ENCODE measurements at regions not wholly inside any gene's neighbourhood (a gene's known extent, or its start where the extent isn't known, plus 50 kb on each side); places are given as distances from the start of the nearest gene placed in this dataset.

- H3K14ac ChIP-seq (ENCODE audit: insufficient read depth, low read length) = no peak overlapping the region
- Mint-ChIP-seq H3K36me3 (ENCODE audit: insufficient read depth in 1 of 3, low read depth in 3 of 3) (no peaks in the 10 kb centered on the region), H3K4me1 (peaks cover 4 to 13% of the 10 kb centered on the region in 2 experiments; a peak in 3 of 4 replicates), H3K27me3 (ENCODE audit: low read depth) (no peaks in the 10 kb centered on the region; the same call in 1 of the 2 replicates), H3K27ac (peak overlapping the region in 2 of 3 experiments; percentile 6 to 27; a peak in 1 of 7 replicates), H3K9me3 (no peaks in the 10 kb centered on the region; a peak in 1 of 5 replicates), H3K4me3 (no peak overlapping the region)
- no peak overlapping the region for H3K18ac ChIP-seq (ENCODE audit: insufficient read length, low read depth, low read length)
- H3K4me1 ChIP-seq (ENCODE audit: insufficient read depth, low read length) = no peaks in the 10 kb centered on the region
- H4K8ac ChIP-seq (replicated peaks; ENCODE audit: insufficient read length, low read depth, low read length) = no peak overlapping the region
- no peaks in the 10 kb centered on the region for H3K79me2 ChIP-seq (ENCODE audit: insufficient read depth, low read length)
- no peak overlapping the region for H4K5ac ChIP-seq (ENCODE audit: insufficient read length, low read depth, low read length)
- H2AFZ ChIP-seq (ENCODE audit: low read length) = no peak overlapping the region
- H2BK20ac ChIP-seq (ENCODE audit: low read depth, low read length, poor library complexity, severe bottlenecking) = no peak overlapping the region
- H4K20me1 ChIP-seq (ENCODE audit: control insufficient read depth, insufficient read depth, insufficient read length) = no peaks in the 10 kb centered on the region
- WGBS (ENCODE audit: extremely low coverage, insufficient read length, low lambda C conversion rate) = no CpG with 5 or more reads among the region's 4 CpGs
- H3K9me3 ChIP-seq (ENCODE audit: control insufficient read depth, low read depth, low read length) = no peaks in the 10 kb centered on the region
- H4K91ac ChIP-seq (ENCODE audit: insufficient read length, low read depth, low read length) = no peak overlapping the region
- no peak overlapping the region for H2BK5ac ChIP-seq (ENCODE audit: insufficient read length, low read length)
- no peak overlapping the region for H2BK12ac ChIP-seq (ENCODE audit: insufficient read length, low read depth, low read length)
- no peak overlapping the region for H3T11ph ChIP-seq (ENCODE audit: low read length)
- H3K4ac ChIP-seq (ENCODE audit: low read depth, low read length) = no peak overlapping the region
- H2BK120ac ChIP-seq (ENCODE audit: low read depth, low read length, poor library complexity, severe bottlenecking) = no peak overlapping the region
- H3K4me2 ChIP-seq (ENCODE audit: insufficient read depth, insufficient read length, low read length) = no peak overlapping the region
- no peak overlapping the region for H2AK5ac ChIP-seq (ENCODE audit: insufficient read length, low read length)
- H2BK15ac ChIP-seq (ENCODE audit: low read depth, low read length) = no peak overlapping the region
- H3K27ac ChIP-seq (ENCODE audit: insufficient read length, low read depth, low read length) = no peak overlapping the region
- TF ChIP-seq CTCF (conservative IDR thresholded peaks at IDR 0.05) = no peak
- no peaks in the 10 kb centered on the region for H3K23me2 ChIP-seq (ENCODE audit: insufficient read length, low read depth, low read length, poor library complexity, severe bottlenecking)
- H3K23ac ChIP-seq (ENCODE audit: insufficient read length, low read depth, low read length) = no peak overlapping the region
- no peaks in the 10 kb centered on the region for H3K27me3 ChIP-seq (ENCODE audit: insufficient read depth, low read length)
- DNase-seq = no peak
- H3K79me1 ChIP-seq (ENCODE audit: insufficient read depth, low read depth, low read length, poor library complexity, severe bottlenecking) = no peaks in the 10 kb centered on the region
- H3K9ac ChIP-seq (ENCODE audit: extremely low read depth, insufficient read length, low read length) = no peak overlapping the region
- no peak overlapping the region for H3K56ac ChIP-seq (ENCODE audit: insufficient read length, low read depth, low read length)
These were observed 292.9 kb downstream of the PTGER3 start for GRCh38 chr1:70754701-70755100.

Measured in H9 (cell line).